ENCODE measurements at regions not wholly inside any gene's neighbourhood (a gene's known extent, or its start where the extent isn't known, plus 50 kb on each side); places are given as distances from the start of the nearest gene placed in this dataset.

DNA sequence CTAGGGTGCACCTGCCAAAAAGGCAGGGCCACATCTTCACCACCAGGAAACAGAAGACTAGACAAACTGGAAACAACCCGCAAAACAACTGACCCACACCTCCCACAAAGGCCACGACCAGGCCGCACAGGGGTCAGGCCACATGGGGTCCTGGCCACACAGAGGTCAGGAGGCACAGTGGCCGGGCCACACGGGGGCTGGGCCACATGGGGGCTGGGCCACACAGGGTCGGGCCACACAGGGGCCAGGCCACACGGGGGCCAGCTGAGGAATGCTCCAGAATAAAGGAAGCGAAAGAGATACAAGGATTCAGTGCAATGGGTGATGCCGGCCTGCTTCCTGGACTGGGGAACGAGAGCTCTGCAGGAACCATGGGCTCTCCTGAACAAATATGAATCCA lies 91.6 kb downstream of the OLFM1 start:
- no peak for TF ChIP-seq POLR2AphosphoS5 (IDR thresholded peaks at IDR 0.05; ENCODE audit: low read depth, low read length)
- no peak for TF ChIP-seq POLR2A (IDR thresholded peaks at IDR 0.05; ENCODE audit: low read depth, low read length)
- no peak for TF ChIP-seq TAF1 (IDR thresholded peaks at IDR 0.05; ENCODE audit: low read depth, low read length)
